ENCODE measurements at regions not wholly inside any gene's neighbourhood (a gene's known extent, or its start where the extent isn't known, plus 50 kb on each side); places are given as distances from the start of the nearest gene placed in this dataset.

DNA sequence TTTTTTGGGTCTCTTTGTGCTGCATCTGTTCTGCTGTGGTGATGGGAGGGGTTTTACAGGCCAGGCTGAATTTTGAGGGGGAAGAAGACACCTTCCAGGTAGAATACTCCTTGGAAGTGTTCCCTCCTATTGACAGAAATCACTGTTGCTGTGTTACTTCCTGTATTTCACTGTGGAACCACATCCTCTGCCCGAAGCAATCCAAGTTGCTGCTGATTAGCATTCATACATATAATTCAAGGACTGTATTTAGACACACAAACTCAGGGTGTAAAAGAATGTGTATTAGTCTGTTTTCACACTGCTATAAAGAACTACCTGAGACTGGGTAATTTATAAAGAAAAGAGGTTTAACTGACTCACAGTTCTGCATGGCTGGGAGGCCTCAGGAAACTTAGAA lies 50.6 kb upstream of the TMEM244 start:
- DNase-seq, result no peak
